T-helper 1 cell treated with Interleukin-12 subunit alpha and Interleukin-12 subunit beta and Interleukin-4 antibody, amounts not matched to agents 30 μg/mL and 1 μg/mL, for 36 hours (primary cell): ENCODE measurements at regions not wholly inside any gene's neighbourhood (a gene's known extent, or its start where the extent isn't known, plus 50 kb on each side); places are given as distances from the start of the nearest gene placed in this dataset.

Experiments used
- H3K27ac Mint-ChIP-seq: one replicate; pipeline ENCODE4 v1.8.0; 2021; ENCODE audit warnings: mild to moderate bottlenecking, mixed read lengths
- H3K27me3 Mint-ChIP-seq: one replicate; pipeline ENCODE4 v1.8.0; 2021; ENCODE audit warnings: low read depth, mixed read lengths
- H3K36me3 Mint-ChIP-seq: one replicate; pipeline ENCODE4 v1.8.0; 2021; ENCODE audit warnings: low read depth, mixed read lengths
- H3K4me1 Mint-ChIP-seq: one replicate; pipeline ENCODE4 v1.8.0; 2021; ENCODE audit warnings: low read depth, mixed read lengths
- H3K4me3 Mint-ChIP-seq: one replicate; pipeline ENCODE4 v1.8.0; 2021; ENCODE audit warnings: mild to moderate bottlenecking, moderate library complexity, mixed read lengths
- H3K9me3 Mint-ChIP-seq: one replicate; pipeline ENCODE4 v1.8.0; 2021; ENCODE audit warnings: mixed read lengths

DNA sequence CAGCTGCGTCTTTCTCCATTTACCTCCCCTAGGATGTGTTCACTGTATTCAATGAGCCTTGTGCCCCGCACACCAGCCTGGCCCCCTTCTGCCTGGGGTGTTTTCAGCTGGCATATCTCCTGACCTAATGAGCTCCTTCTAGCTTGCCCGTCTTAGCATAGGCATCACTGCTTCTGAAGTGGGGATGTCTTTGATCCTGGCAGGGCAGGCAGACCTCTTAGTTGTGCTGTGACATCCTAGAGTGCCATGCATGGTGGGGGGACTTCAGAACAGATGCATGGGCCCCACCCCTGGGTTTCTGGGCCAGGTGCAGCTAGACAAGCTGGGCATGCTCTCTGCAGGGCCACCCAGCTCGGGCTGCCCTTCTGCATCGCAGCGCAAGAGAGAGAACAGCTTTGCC, 172.7 kb downstream of the GADD45G start:
- H3K4me1 Mint-ChIP-seq = peaks cover 17% of the 10 kb centered on the region
- no peaks in the 10 kb centered on the region for H3K9me3 Mint-ChIP-seq
- no peak overlapping the region for H3K4me3 Mint-ChIP-seq
- peaks cover 12% of the 10 kb centered on the region for H3K27me3 Mint-ChIP-seq
- H3K27ac Mint-ChIP-seq = no peak overlapping the region
- H3K36me3 Mint-ChIP-seq = no peaks in the 10 kb centered on the region

DNA sequence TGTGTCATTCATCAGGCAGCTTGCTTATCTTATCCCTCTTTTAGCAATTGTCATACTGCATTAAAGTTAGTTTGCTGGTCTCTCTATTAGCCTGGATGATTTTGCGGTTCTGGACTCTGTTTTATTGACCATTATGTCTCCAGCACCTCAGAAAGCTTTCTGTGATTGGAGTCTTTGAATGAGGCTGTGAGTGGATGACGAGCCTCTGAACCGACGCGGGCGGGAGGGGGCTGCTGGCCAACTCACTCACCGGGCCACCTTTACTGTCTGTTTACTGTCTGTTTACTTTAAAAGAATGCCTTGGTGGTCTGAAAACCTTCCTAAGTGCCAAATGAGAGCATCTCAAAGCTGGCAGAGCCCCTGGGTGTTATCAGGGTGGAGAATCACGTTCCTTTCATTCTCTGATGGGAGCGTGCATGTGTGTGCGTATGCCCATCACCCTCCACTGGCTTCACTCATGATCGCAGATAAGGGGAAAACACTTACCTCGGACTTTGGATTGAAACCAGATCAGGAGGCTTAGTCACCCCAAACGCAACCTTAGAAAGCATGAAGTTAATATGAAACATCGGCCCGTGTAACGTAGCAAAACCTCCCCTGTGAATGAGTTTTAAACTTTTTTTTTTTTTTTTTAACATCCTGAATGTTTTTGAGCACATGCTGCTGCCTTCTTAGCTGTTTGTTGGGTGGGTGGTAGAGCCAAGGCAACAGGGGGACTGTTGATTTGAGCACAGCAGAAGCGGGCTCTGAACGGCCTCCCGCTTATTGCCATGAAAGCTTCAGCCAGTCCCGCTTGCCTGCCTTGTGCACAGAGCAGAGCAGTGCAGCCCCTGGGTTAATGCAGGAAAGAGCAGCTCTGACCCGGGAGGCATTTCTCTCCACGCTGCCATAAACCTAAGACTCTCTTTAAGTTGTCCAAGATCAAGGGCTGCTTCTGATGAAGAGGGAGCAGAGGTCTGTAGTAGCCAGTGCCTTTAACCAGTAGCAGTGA, 173.6 kb downstream of the GADD45G start:
- no peak overlapping the region for H3K4me3 Mint-ChIP-seq
- H3K27me3 Mint-ChIP-seq = peaks cover 15% of the 10 kb centered on the region
- no peak overlapping the region for H3K27ac Mint-ChIP-seq
- no peaks in the 10 kb centered on the region for H3K9me3 Mint-ChIP-seq
- H3K36me3 Mint-ChIP-seq = no peaks in the 10 kb centered on the region
- peaks cover 11% of the 10 kb centered on the region for H3K4me1 Mint-ChIP-seq

DNA sequence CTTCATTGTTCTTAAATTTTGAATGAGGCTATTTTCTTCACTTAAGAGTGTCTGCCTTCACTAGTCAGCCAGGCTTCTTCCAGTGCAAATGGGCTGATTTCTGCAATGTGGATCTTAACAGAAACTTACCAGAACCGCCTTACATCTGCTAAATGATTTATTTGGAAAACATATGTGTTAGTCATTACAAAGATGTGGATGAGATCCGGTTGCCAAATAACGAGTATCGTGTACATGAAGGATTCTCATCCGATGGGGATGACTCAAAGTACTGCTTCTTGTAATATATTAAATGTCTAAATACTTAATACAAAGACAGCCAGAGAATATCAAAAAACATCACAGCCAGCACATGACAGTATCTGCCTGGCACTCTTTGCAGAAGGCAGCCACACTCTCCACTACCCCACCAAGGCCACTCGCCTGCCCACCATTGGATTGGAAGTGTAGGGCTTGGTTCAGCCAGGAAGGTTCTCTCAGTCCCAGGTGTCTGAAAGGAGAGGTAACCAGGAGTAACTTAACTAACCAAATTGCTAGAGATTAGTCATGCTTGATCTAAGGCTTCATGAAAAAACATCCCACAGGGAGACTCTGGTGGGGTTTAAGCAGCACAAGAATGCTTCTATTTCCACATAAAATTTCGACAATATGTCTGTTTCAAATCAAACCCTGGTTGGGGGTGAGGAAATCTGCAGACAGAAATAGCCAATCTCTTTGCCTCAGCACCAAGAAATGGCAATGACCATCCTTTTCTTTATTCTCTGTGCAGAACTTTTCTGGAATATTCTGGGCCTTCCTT, 174.8 kb downstream of the GADD45G start:
- no peak overlapping the region for H3K27ac Mint-ChIP-seq
- H3K9me3 Mint-ChIP-seq = no peaks in the 10 kb centered on the region
- H3K27me3 Mint-ChIP-seq = peaks cover 21% of the 10 kb centered on the region
- H3K36me3 Mint-ChIP-seq = no peaks in the 10 kb centered on the region
- peaks cover 11% of the 10 kb centered on the region for H3K4me1 Mint-ChIP-seq
- H3K4me3 Mint-ChIP-seq = no peak overlapping the region

DNA sequence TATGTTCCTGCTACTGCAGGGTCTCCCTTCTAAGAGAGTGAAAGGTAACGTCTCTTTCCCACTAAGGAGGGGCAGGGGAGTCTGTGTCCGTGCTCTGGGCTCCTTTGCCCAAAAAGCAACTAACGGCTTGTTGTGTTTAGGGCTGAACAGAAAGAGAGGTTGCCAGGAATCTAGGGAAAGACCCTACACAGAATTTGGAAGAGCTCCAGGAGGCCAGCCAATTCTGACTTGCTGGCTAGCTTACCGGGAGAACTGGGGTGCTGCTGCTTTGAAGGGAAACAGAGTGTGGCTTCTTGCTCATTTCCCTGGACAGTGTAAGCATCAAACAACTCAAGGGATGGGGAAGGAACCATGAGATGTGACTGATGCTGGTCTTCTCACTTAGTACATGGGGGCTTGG, 176.1 kb downstream of the GADD45G start:
- Mint-ChIP-seq H3K36me3 (no peaks in the 10 kb centered on the region), H3K27me3 (peaks cover 26% of the 10 kb centered on the region), H3K9me3 (no peaks in the 10 kb centered on the region), H3K4me1 (peaks cover 10% of the 10 kb centered on the region), H3K27ac (no peak overlapping the region), H3K4me3 (no peak overlapping the region)

DNA sequence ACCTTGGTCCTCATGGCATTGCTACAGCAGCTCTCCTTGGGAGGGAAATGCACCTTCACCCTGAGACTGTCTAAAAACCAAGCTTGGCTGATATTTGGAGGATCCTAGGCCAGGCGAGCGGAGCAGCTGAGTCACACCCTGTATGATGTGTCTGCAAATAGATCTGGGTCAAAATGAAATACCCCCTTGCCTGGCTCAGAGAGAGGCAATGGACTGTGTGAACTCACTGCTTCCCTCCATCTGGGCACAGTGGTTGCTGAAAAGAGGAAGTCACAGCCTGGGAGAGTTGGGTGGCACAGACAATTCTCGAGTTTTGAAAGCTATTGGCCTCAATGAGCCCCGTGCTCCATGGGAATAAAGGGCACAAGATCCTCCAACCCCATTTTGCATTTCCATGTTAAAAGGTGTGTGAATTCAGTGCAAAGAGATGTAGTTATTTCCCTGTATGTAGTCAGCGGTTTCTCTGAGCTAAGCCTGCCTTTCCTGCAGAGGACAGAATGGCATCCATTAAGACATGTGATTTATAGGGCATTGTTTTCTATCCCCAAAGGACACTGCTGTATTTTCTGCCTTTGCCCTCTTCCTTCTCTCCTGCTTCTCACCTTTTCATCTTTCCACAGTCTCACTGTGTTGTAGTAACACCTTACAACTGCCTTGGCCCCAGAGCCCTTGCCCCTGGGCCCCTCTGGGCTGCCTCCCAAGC, 177.2 kb downstream of the GADD45G start:
- Mint-ChIP-seq H3K4me3 (no peak overlapping the region), H3K9me3 (no peaks in the 10 kb centered on the region), H3K36me3 (no peaks in the 10 kb centered on the region), H3K27me3 (peaks cover 34% of the 10 kb centered on the region), H3K27ac (no peak overlapping the region), H3K4me1 (peaks cover 10% of the 10 kb centered on the region)

DNA sequence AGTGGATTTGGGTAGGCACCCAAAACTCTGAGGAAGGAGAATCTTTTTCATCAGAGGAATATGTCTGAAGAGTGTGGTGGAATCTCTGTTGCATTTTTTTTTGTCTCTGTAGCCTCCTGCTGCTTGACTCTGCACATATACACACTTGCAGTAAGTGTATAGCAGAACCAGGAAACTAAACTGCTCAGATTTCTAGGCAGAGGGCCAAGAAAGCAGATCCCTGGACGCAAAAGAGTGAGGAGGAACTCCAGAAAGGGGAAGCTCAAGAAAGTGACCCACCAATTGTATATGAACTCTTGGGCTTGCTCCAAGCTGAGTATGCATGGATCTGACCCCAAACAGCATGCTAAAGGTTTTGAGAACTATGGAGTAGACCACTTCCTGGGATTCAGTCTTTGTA, 181.8 kb downstream of the GADD45G start:
- Mint-ChIP-seq H3K36me3 (no peaks in the 10 kb centered on the region), H3K9me3 (no peaks in the 10 kb centered on the region), H3K4me3 (no peak overlapping the region)

DNA sequence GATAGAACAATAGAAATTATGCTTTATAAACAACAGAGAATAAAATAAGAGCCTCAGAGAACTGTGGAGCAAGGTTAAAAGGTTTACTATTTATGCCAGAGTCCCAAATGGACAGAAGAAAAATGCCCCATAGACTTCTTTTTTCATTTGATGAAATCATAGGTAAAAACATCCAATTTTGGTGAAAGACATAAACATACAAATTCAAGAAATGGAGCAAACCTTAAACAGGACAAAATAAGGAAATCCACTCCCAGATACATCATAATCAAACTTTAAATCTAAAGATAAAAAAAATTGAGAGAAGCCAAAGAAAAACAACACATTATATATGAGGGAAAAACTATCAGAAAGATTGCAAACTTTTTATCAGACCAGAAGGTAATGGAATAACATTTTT, 182.8 kb downstream of the GADD45G start:
- no peaks in the 10 kb centered on the region for H3K36me3 Mint-ChIP-seq
- no peak overlapping the region for H3K27ac Mint-ChIP-seq
- H3K4me1 Mint-ChIP-seq = peaks cover 4% of the 10 kb centered on the region
- no peaks in the 10 kb centered on the region for H3K9me3 Mint-ChIP-seq
- peaks cover 32% of the 10 kb centered on the region for H3K27me3 Mint-ChIP-seq
- no peak overlapping the region for H3K4me3 Mint-ChIP-seq

More for the DNA sequence above, 181.8 kb downstream of the GADD45G start:
- peaks cover 12% of the 10 kb centered on the region for H3K4me1 Mint-ChIP-seq
- no peak overlapping the region for H3K27ac Mint-ChIP-seq
- H3K27me3 Mint-ChIP-seq = peaks cover 32% of the 10 kb centered on the region

DNA sequence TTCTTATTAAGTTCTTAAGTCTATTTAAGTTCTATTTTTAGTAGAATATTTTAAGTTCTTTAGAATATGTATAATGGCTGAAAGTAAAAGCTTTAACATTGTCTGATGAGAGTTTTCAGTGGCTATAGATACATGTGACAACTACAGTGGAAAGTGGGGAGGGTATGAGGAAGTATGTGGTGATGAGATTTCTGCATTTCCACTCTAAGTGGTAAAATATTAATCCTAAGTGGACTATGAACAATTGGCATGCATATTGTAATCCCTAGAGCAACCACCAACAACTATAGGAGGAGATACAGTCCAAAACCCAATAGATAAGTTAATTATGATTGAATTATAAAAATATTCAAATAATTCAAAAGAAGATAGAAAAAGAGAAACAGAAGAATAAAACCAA, 183.6 kb downstream of the GADD45G start:
- Mint-ChIP-seq H3K36me3 (no peaks in the 10 kb centered on the region), H3K4me3 (no peak overlapping the region), H3K27me3 (peaks cover 30% of the 10 kb centered on the region), H3K9me3 (no peaks in the 10 kb centered on the region), H3K27ac (no peak overlapping the region), H3K4me1 (peaks cover 4% of the 10 kb centered on the region)

DNA sequence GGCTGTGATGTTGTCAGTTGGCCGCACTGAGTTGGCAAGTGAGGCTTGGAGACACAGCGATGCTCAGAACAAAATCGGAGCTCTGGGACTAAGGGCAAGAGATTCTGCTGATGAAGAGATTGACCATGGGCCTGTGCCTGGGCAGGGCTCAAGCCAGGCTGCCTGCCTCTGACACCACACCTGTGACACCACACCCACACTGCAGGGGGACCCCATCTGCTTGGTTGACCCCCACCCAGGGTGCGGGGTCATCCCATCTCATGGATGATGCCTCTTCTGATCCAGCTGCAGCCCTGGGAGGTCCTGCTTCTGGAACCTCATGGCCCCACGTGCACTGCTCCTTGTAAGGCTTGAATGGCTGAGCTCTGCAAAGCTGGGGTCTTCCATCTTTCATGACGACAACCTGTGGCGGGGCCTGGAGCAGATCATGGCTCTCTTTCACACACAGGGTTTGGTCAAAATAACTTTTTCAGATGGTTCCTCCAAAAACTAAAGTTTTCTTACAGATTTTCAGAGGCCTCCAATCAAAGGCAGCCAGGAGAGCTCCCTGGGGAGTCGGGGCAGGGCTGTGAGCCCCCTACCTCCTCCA, 185.2 kb downstream of the GADD45G start:
- H3K9me3 Mint-ChIP-seq = no peaks in the 10 kb centered on the region
- H3K27me3 Mint-ChIP-seq = peaks cover 23% of the 10 kb centered on the region

DNA sequence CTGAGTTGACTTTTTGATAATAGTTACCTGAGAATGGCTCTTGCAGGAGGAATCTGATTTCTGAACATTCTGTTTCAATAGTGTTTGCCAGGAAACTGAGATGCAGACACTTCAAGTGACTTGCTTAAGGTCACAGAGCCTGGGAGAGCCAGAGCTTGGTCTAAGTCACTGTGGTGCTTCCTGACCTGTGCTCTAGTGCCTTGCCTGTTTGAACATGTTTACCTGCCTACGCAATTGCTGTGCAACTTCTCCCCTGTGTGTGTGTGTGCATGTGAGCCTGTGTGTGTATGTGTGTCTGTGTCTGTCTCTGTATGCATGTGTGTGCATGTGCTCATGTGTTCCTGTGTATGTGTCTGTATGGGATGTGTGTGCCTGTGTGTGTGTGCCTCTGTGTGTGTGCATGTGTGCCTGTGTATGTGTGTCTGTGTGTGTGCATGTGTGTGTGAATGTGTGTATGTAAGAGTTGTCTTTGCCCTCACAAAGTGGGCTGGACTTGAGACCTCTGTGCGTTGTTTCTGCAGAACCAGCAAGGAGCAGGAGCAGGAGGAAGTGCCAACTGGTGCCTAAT, 185.8 kb downstream of the GADD45G start:
- Mint-ChIP-seq H3K9me3 (no peaks in the 10 kb centered on the region), H3K4me1 (peaks cover 6% of the 10 kb centered on the region), H3K36me3 (no peaks in the 10 kb centered on the region), H3K27me3 (peaks cover 18% of the 10 kb centered on the region), H3K4me3 (no peak overlapping the region), H3K27ac (no peak overlapping the region)

More for the DNA sequence above, 185.2 kb downstream of the GADD45G start:
- no peak overlapping the region for H3K4me3 Mint-ChIP-seq
- peaks cover 4% of the 10 kb centered on the region for H3K4me1 Mint-ChIP-seq
- no peak overlapping the region for H3K27ac Mint-ChIP-seq
- H3K36me3 Mint-ChIP-seq = no peaks in the 10 kb centered on the region

DNA sequence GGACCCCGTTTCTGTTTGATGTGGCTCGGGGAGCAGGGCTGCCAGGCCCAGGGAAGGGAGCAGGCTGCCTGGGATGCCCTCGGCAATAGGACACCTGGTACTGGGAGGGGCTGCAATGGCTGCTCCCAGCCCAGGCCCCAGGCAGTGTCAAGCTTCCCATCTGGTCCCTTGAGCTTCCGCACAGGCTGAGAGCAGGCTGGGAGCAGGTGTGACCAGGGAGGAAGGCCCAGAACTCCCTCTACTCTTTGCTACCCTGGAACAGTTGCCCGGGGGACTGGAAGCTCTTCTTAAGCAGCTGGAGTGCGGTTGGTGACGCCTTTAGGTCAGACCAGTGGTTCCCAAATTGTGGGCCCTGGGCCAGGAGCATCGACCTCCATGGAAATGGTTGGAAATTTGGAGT, 186.9 kb downstream of the GADD45G start:
- Mint-ChIP-seq H3K4me1 (peaks cover 8% of the 10 kb centered on the region), H3K4me3 (no peak overlapping the region), H3K9me3 (no peaks in the 10 kb centered on the region), H3K27me3 (peaks cover 14% of the 10 kb centered on the region), H3K36me3 (no peaks in the 10 kb centered on the region), H3K27ac (no peak overlapping the region)

DNA sequence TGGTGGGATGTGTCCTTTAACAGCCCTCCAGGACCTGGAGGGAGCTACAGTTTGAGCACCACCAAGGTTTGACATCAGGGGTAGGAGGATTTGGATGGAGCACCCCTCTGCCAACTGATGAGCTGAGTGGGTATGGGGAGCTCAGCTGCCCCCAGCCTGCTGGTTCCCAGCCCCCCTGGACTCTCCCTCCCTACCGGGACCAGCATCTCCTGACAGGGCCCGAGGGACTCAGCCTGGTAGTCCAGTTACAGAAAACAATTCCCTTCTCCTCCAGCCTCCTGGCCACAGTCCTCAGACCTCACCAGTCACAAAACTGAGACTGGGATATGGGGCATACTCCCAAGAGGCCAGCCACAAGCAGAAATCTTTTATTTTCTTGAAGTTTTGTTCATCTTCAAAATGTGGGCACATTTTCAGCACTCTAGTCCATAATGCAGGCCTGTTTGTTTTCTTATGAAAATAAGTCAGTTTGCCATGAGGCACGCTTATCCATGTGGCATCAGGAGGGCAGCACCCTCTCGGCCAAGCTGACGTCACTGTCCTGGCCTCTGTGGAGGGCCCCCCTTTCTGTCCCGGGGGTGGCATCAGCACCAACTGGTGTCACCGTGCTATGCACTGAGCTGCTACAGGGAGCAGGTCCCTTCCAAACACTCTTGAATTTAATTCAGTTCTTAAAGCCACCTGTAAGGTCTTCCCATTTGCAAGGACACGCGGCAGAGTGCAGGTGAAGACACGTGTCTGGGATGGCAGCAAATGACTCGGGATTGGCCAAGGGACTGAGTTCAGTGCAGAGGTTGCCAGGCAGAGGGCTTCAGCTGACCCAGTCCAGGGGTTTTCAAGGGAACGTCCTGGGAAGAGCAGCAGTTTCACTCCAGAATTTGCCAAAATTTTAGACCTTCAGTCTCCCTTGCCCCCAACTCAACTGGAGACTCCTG, 187.6 kb downstream of the GADD45G start:
- peaks cover 8% of the 10 kb centered on the region for H3K4me1 Mint-ChIP-seq
- H3K27me3 Mint-ChIP-seq = peaks cover 6% of the 10 kb centered on the region
- no peaks in the 10 kb centered on the region for H3K36me3 Mint-ChIP-seq
- H3K9me3 Mint-ChIP-seq = no peaks in the 10 kb centered on the region
- no peak overlapping the region for H3K4me3 Mint-ChIP-seq
- H3K27ac Mint-ChIP-seq = no peak overlapping the region

DNA sequence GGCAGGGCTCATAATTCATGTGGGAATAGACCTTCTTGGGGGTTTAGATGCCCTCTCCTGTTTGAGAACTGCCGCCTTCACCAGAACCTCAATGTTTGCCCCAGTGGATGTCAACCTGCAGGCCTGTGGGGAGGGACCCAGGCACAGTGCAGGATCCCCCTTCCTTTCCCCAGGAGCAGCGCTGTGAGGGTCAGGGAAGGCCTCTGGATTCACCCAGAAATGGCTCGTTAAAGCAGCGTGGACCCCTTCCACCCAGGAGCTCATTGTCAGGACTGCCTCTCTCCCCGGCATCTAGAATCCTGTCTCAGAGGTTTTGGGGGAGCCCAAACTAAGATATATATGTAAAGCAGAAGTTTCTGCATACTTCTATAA, 188.3 kb downstream of the GADD45G start:
- H3K4me1 Mint-ChIP-seq = peaks cover 8% of the 10 kb centered on the region
- no peak overlapping the region for H3K4me3 Mint-ChIP-seq
- no peak overlapping the region for H3K27ac Mint-ChIP-seq
- no peaks in the 10 kb centered on the region for H3K9me3 Mint-ChIP-seq
- H3K36me3 Mint-ChIP-seq = no peaks in the 10 kb centered on the region
- peaks cover 3% of the 10 kb centered on the region for H3K27me3 Mint-ChIP-seq
